CD4-positive, alpha-beta T cell treated with Interferon alpha-2 for 1 hour (primary cell): ENCODE measurements at regions not wholly inside any gene's neighbourhood (a gene's known extent, or its start where the extent isn't known, plus 50 kb on each side); places are given as distances from the start of the nearest gene placed in this dataset.

ENCODE experiments used
- DNase-seq, 2 donors: peaks; one replicate each; pipeline ENCODE4 v3.0.0-alpha.2; 2020 to 2022

GRCh38 chr4:157616741-157617472 lies 396.4 kb downstream of the GRIA2 start:
- DNase-seq: no peak

- DNase-seq: no peak
These were observed 387.5 kb downstream of the GRIA2 start for GRCh38 chr4:157607996-157608395.

GRCh38 chr4:157600583-157600982 lies 380.1 kb downstream of the GRIA2 start:
- DNase-seq: no peak

- DNase-seq: no peak
These were observed 370.7 kb downstream of the GRIA2 start for GRCh38 chr4:157591245-157591644.

GRCh38 chr4:157590679-157591078 lies 370.2 kb downstream of the GRIA2 start:
- no peak for DNase-seq

- no peak for DNase-seq
These were observed 367.3 kb downstream of the GRIA2 start for GRCh38 chr4:157587681-157588423.

GRCh38 chr4:157582141-157582540 lies 361.6 kb downstream of the GRIA2 start:
- DNase-seq: no peak

GRCh38 chr4:157576671-157577217 lies 356.2 kb downstream of the GRIA2 start:
- no peak for DNase-seq

- DNase-seq: no peak
These were observed 354.8 kb downstream of the GRIA2 start for GRCh38 chr4:157575339-157575738.

GRCh38 chr4:157574606-157575005 lies 354.1 kb downstream of the GRIA2 start:
- DNase-seq: no peak

GRCh38 chr4:157572951-157573350 lies 352.4 kb downstream of the GRIA2 start:
- DNase-seq: no peak

GRCh38 chr4:157572284-157572683 lies 351.8 kb downstream of the GRIA2 start:
- no peak for DNase-seq

- DNase-seq: no peak
These were observed 344.2 kb downstream of the GRIA2 start for GRCh38 chr4:157564771-157565170.

GRCh38 chr4:157564218-157564617 lies 343.7 kb downstream of the GRIA2 start:
- DNase-seq: no peak

GRCh38 chr4:157558016-157558415 lies 337.5 kb downstream of the GRIA2 start:
- DNase-seq: no peak

- no peak for DNase-seq
These were observed 329.5 kb downstream of the GRIA2 start for GRCh38 chr4:157550028-157550427.

- no peak for DNase-seq
These were observed 307.4 kb downstream of the GRIA2 start for GRCh38 chr4:157527954-157528353.

GRCh38 chr4:157521906-157522305 lies 301.4 kb downstream of the GRIA2 start:
- DNase-seq: no peak

GRCh38 chr4:157514711-157515110 lies 294.2 kb downstream of the GRIA2 start:
- DNase-seq: no peak

GRCh38 chr4:157509341-157509740 lies 288.8 kb downstream of the GRIA2 start:
- no peak for DNase-seq

- no peak for DNase-seq
These were observed 282.1 kb downstream of the GRIA2 start for GRCh38 chr4:157502656-157503055.

GRCh38 chr4:157459785-157460184 lies 239.3 kb downstream of the GRIA2 start:
- DNase-seq: no peak

GRCh38 chr4:157447195-157447594 lies 226.7 kb downstream of the GRIA2 start:
- DNase-seq: no peak

GRCh38 chr4:157444014-157444413 lies 223.5 kb downstream of the GRIA2 start:
- DNase-seq: no peak
